ENCODE measurements at regions not wholly inside any gene's neighbourhood (a gene's known extent, or its start where the extent isn't known, plus 50 kb on each side); places are given as distances from the start of the nearest gene placed in this dataset.

DNA sequence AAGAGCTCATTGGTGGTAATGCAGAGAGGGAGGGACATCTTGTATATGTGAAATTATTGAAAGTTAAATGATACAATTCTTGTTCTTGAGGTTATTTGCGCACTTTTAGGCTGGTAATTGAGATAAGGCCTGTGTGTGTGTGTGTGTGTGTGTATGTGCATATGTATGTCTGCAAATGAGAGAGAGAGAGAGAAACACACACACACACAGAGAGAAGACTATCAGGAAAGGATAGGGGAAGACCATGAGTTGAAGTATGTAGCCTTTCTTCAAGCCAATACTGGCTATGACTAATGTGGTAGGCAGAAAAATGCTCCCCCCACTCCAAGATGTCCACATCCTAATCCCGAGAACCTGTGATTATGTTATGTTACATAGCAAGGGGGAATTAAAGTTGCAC lies 52.7 kb upstream of the DCD start:
- no peak for TF ChIP-seq POLR2A (IDR thresholded peaks at IDR 0.05)
- TF ChIP-seq CTCF (IDR thresholded peaks at IDR 0.05): no peak
- Histone ChIP-seq H3K27me3 (no peaks in the 10 kb centered on the region), H3K36me3 (replicated peaks in 1 of 2) (no peaks in the 10 kb centered on the region), H3K4me3 (no peak overlapping the region), H3K4me1 (replicated peaks in 1 of 2) (no peaks in the 10 kb centered on the region), H3K27ac (no peak overlapping the region), H3K9me3 (replicated peaks in 1 of 3) (no peaks in the 10 kb centered on the region)
- intact Hi-C loops (cut with DNase I): loop anchor here in 1 of 2 donors (5.0 kb wide), 1 partner anchor 256 kb away; no protein-coding TSS in a partner anchor
- 78 to 84% (median 81%) methylated on average over 2 of the region's 2 CpGs for WGBS, 4 donors
- DNase-seq: no peak

- no peak for DNase-seq
- intact Hi-C loops (cut with DNase I): loop anchor here in 1 of 2 donors (5.0 kb wide), 1 partner anchor 257 kb away; no protein-coding TSS in a partner anchor
- no peaks in the 10 kb centered on the region for H3K27me3 ChIP-seq
- H3K27ac ChIP-seq: no peak overlapping the region
- H3K36me3 ChIP-seq (replicated peaks in 1 of 2): no peaks in the 10 kb centered on the region
- WGBS, 4 donors: 59 to 80% (median 64%) methylated on average over 2 of the region's 2 CpGs
- no peaks in the 10 kb centered on the region for H3K4me1 ChIP-seq (replicated peaks in 1 of 2)
- no peaks in the 10 kb centered on the region for H3K9me3 ChIP-seq (replicated peaks in 1 of 3)
- TF ChIP-seq CTCF (IDR thresholded peaks at IDR 0.05): no peak
- no peak for TF ChIP-seq POLR2A (IDR thresholded peaks at IDR 0.05)
- no peak overlapping the region for H3K4me3 ChIP-seq
Observed at GRCh38 chr12:54700301-54700700, 52.1 kb upstream of the DCD start.
